ENCODE measurements at regions not wholly inside any gene's neighbourhood (a gene's known extent, or its start where the extent isn't known, plus 50 kb on each side); places are given as distances from the start of the nearest gene placed in this dataset.

DNA sequence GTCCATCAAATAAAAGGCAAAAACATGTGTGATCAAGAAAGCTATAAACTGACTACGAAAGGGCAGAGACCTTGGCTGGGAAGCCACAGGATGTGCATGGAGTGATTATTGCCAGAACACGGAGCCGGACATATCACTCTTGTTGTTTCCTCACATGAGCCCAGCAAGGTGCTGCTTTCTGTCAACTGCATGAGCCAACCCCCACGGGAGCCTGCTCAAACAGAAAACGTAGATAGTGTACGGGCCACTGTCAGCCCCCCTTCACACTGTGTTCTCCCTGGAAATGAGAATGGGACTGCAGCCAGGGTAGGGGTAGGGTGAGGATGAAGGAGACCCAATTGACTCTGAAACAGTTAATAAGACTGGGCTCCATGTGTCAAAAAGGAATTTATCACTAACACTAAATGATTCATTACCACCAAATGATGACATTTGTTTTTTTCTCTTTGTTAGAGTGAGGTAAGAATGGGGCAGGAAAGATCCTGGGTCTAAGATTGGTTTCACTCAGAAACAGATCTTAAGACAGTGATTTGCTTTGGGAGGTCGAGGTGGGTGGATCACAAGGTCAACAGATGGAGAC, 235.8 kb downstream of the MREG start:
- Histone ChIP-seq H4K20me1 (ENCODE audit: insufficient read depth, low read length) (no peaks in the 10 kb centered on the region), H3K27me3 (ENCODE audit: insufficient read depth, low read length) (no peaks in the 10 kb centered on the region), H3K9me2 (ENCODE audit: low read depth, low read length) (no peaks in the 10 kb centered on the region), H3K36me3 (ENCODE audit: insufficient read depth, low read length) (no peaks in the 10 kb centered on the region), H3K27ac (ENCODE audit: low read depth, low read length, poor library complexity, severe bottlenecking) (no peak overlapping the region), H3K9me3 (ENCODE audit: low read length) (no peaks in the 10 kb centered on the region), H3K4me3 (ENCODE audit: low read depth, low read length, poor library complexity, severe bottlenecking) (no peak overlapping the region), H3K9ac (ENCODE audit: low read length) (no peak overlapping the region), H3F3A (ENCODE audit: insufficient read depth, low read length) (no peaks in the 10 kb centered on the region), H2AFZ (ENCODE audit: low read length) (no peak overlapping the region), H3K79me2 (ENCODE audit: insufficient read depth, low read length) (no peaks in the 10 kb centered on the region), H3K4me1 (ENCODE audit: insufficient read depth, low read length, severe bottlenecking) (no peaks in the 10 kb centered on the region), H3K4me2 (ENCODE audit: low read length) (no peak overlapping the region)
- no peak for TF ChIP-seq EZH2 (IDR thresholded peaks at IDR 0.05; ENCODE audit: borderline replicate concordance, low read length)

DNA sequence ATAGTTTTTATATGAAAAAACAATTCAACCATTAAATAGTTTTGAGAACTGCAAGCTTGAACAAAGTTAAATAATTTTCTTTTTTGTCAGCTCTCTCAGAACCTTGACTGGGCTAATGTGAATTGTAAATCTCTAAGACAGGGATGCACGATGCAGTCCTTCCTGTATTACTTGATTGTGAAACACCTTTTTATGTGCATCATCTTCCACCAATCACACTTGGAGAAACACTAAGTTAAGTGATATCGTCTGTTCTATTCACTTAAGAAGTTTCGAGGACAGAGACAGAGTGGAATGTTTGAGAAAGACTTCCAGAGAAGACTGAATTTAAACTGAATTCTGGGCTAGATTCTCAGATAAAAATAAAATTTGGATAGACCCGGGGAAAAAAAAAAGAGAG, 238.2 kb downstream of the MREG start:
- no peaks in the 10 kb centered on the region for H3K4me1 ChIP-seq (ENCODE audit: insufficient read depth, low read length, severe bottlenecking)
- H2AFZ ChIP-seq (ENCODE audit: low read length) = no peak overlapping the region
- H3K9me2 ChIP-seq (ENCODE audit: low read depth, low read length) = no peaks in the 10 kb centered on the region
- H3K36me3 ChIP-seq (ENCODE audit: insufficient read depth, low read length) = no peaks in the 10 kb centered on the region
- H3K27me3 ChIP-seq (ENCODE audit: insufficient read depth, low read length) = no peaks in the 10 kb centered on the region
- H4K20me1 ChIP-seq (ENCODE audit: insufficient read depth, low read length) = no peaks in the 10 kb centered on the region
- no peaks in the 10 kb centered on the region for H3K79me2 ChIP-seq (ENCODE audit: insufficient read depth, low read length)
- no peak overlapping the region for H3K9ac ChIP-seq (ENCODE audit: low read length)
- no peak overlapping the region for H3K4me2 ChIP-seq (ENCODE audit: low read length)
- H3K9me3 ChIP-seq (ENCODE audit: low read length) = no peaks in the 10 kb centered on the region
- TF ChIP-seq EZH2 (IDR thresholded peaks at IDR 0.05; ENCODE audit: borderline replicate concordance, low read length) = no peak
- H3K4me3 ChIP-seq (ENCODE audit: low read depth, low read length, poor library complexity, severe bottlenecking) = no peak overlapping the region
- H3K27ac ChIP-seq (ENCODE audit: low read depth, low read length, poor library complexity, severe bottlenecking) = no peak overlapping the region
- H3F3A ChIP-seq (ENCODE audit: insufficient read depth, low read length) = no peaks in the 10 kb centered on the region

DNA sequence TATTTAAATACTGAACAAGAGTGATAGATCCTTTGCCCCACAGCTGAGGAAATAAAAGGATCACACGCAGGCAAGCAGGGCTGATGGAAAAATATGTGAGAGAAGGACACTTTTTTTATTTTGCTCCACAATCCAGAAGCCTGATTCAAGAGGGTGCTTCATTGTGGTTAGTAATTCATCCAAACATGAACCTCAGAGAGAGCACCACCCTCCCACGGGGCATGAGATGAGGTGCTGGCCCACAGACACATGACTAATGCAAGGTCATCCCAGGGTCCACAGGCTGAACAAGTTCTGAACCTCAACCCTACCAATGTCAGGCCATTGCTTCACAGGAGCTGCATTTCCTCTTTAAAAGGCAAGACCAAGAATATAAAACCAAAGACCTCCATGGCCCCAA, 239.6 kb downstream of the MREG start:
- Histone ChIP-seq H3K4me1 (ENCODE audit: insufficient read depth, low read length, severe bottlenecking) (no peaks in the 10 kb centered on the region), H3K27me3 (ENCODE audit: insufficient read depth, low read length) (no peaks in the 10 kb centered on the region), H3K27ac (ENCODE audit: low read depth, low read length, poor library complexity, severe bottlenecking) (no peak overlapping the region), H4K20me1 (ENCODE audit: insufficient read depth, low read length) (no peaks in the 10 kb centered on the region), H3K9me2 (ENCODE audit: low read depth, low read length) (no peaks in the 10 kb centered on the region), H3K9ac (ENCODE audit: low read length) (no peak overlapping the region), H3F3A (ENCODE audit: insufficient read depth, low read length) (no peaks in the 10 kb centered on the region), H3K79me2 (ENCODE audit: insufficient read depth, low read length) (no peaks in the 10 kb centered on the region), H3K4me2 (ENCODE audit: low read length) (no peak overlapping the region), H2AFZ (ENCODE audit: low read length) (no peak overlapping the region), H3K9me3 (ENCODE audit: low read length) (no peaks in the 10 kb centered on the region), H3K36me3 (ENCODE audit: insufficient read depth, low read length) (no peaks in the 10 kb centered on the region), H3K4me3 (ENCODE audit: low read depth, low read length, poor library complexity, severe bottlenecking) (no peak overlapping the region)
- TF ChIP-seq, protein P1, sequence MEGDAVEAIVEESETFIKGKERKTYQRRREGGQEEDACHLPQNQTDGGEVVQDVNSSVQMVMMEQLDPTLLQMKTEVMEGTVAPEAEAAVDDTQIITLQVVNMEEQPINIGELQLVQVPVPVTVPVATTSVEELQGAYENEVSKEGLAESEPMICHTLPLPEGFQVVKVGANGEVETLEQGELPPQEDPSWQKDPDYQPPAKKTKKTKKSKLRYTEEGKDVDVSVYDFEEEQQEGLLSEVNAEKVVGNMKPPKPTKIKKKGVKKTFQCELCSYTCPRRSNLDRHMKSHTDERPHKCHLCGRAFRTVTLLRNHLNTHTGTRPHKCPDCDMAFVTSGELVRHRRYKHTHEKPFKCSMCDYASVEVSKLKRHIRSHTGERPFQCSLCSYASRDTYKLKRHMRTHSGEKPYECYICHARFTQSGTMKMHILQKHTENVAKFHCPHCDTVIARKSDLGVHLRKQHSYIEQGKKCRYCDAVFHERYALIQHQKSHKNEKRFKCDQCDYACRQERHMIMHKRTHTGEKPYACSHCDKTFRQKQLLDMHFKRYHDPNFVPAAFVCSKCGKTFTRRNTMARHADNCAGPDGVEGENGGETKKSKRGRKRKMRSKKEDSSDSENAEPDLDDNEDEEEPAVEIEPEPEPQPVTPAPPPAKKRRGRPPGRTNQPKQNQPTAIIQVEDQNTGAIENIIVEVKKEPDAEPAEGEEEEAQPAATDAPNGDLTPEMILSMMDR (IDR thresholded peaks at IDR 0.05; ENCODE audit: low read length) = no peak
- TF ChIP-seq EZH2 (IDR thresholded peaks at IDR 0.05; ENCODE audit: borderline replicate concordance, low read length) = no peak

DNA sequence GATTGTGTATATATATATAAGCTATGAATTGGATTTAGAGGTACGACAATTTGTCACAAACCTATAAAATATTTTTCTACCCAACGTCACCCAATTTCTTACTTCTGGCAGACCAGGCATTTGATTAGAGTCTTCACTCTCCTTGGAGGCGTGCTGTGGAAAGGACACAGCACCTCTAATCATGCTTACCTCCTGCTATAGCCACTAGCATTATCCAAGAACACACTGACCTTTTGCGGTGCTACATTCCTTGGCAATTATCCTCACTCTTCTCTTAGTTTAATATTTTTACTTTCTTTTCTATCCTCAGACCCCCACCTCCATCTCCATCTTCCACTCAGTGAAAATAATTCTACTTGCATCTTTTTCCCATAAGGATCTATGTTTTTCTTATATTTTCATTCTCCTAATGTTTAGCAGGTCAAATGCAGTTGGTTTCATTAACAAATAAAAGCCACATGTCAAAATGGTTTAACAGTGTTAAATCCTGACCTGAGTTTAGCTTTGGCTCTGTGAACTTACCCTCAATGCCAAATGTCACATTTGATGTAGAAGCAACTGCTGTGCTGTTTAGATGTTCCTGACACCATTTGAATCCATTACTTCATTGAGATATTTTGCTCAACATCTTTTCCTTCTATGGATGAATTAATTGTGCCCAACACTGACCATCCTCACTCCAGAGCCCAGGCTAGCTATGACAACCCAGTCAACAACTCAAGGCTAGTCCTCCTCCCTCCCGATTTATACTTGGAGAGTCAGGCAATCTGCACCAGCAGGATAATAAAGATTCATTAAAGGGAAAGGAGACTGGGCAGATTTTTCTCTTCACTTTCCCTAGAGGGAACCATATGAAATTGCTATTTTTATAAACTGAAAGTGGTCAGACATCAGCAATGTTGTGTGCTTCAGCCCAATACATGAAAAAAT, 240.5 kb downstream of the MREG start:
- H3K9me2 ChIP-seq (ENCODE audit: low read depth, low read length) = no peaks in the 10 kb centered on the region
- H3K4me2 ChIP-seq (ENCODE audit: low read length) = no peak overlapping the region
- H3K27me3 ChIP-seq (ENCODE audit: insufficient read depth, low read length) = no peaks in the 10 kb centered on the region
- no peak for TF ChIP-seq EZH2 (IDR thresholded peaks at IDR 0.05; ENCODE audit: borderline replicate concordance, low read length)
- TF ChIP-seq, protein P1 (IDR thresholded peaks at IDR 0.05; ENCODE audit: low read length) = no peak
- H3K79me2 ChIP-seq (ENCODE audit: insufficient read depth, low read length) = no peaks in the 10 kb centered on the region
- H3K4me1 ChIP-seq (ENCODE audit: insufficient read depth, low read length, severe bottlenecking) = no peaks in the 10 kb centered on the region
- H3K27ac ChIP-seq (ENCODE audit: low read depth, low read length, poor library complexity, severe bottlenecking) = no peak overlapping the region
- H3K4me3 ChIP-seq (ENCODE audit: low read depth, low read length, poor library complexity, severe bottlenecking) = no peak overlapping the region
- H3K9ac ChIP-seq (ENCODE audit: low read length) = no peak overlapping the region
- no peaks in the 10 kb centered on the region for H3F3A ChIP-seq (ENCODE audit: insufficient read depth, low read length)
- no peaks in the 10 kb centered on the region for H3K36me3 ChIP-seq (ENCODE audit: insufficient read depth, low read length)
- H4K20me1 ChIP-seq (ENCODE audit: insufficient read depth, low read length) = no peaks in the 10 kb centered on the region
- H2AFZ ChIP-seq (ENCODE audit: low read length) = no peak overlapping the region
- no peaks in the 10 kb centered on the region for H3K9me3 ChIP-seq (ENCODE audit: low read length)
